HG02678 (cell line): ENCODE measurements at regions not wholly inside any gene's neighbourhood (a gene's known extent, or its start where the extent isn't known, plus 50 kb on each side); places are given as distances from the start of the nearest gene placed in this dataset.
A peak's percentile ranks its signal among the peaks of the same experiment; 100 is the strongest.

Experiments used
- ATAC-seq: cut with Tn5 transposase; IDR thresholded peaks from one replicate; pipeline ENCODE4 v1.9.1; 2021; ENCODE audit warnings: mild to moderate bottlenecking, moderate library complexity; ENCODE audit not compliant: unreplicated experiment

GRCh38 chr1:172753964-172754363 is 95.1 kb downstream of the FASLG start:
- ATAC-seq, result no peak

GRCh38 chr1:172754609-172755008 is 95.7 kb downstream of the FASLG start:
- no peak for ATAC-seq

DNA sequence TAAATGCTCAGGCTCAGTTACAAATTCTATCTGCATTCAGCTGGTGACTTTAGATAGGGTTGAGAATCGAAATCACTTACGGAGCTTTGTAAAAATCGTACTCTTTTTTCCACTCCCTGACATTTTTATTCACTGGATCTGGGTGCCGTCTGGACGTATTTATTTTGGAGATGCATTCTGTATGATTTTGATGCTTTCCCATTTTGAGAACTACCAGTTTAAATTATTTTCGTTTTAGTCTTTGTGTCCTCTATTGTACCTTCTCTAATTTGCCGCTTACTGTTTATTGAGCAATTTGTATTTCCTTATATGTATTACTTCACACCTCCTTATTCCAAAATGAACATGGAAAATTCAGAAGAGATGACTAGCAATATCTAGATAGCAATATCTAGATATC is 96.2 kb downstream of the FASLG start:
- ATAC-seq, result no peak

DNA sequence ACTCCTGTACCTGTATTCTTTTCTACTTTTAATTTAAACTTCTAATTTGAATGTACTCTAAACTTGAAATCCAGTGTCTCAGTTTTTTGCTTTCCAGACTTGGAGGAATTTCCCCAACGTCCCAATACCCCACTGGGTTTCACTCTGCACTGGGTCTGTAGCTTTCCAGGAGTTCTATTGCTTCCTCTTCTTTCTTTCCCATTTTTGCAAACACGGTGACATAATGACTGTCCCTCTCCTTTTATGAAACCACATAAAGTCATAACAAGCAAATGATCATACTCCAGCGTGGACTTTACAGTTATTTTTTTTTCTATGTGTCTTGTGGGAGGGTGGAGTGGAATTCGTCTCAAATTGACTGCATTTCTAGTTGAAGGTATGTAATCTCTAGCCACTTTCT is 97.1 kb downstream of the FASLG start:
- ATAC-seq, result no peak

DNA sequence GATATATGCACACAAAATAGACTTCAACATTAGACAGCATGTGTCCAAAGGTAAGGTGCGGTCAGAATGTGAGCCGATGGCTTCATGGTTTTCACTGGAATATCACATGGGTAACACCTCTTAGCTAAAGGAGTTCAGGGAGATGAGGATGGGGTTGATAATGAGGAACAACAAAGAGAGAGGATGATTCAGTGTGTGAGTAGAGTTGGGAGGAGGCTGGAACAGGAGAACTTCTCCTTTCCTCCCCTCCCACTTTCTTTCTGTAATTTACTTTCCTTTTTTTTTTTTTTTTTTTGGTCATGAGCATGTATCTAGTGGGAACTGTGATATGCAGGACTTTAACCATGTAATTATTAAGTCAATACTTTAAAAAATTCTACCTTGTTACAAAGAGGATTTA is 99.4 kb downstream of the FASLG start:
- no peak for ATAC-seq

DNA sequence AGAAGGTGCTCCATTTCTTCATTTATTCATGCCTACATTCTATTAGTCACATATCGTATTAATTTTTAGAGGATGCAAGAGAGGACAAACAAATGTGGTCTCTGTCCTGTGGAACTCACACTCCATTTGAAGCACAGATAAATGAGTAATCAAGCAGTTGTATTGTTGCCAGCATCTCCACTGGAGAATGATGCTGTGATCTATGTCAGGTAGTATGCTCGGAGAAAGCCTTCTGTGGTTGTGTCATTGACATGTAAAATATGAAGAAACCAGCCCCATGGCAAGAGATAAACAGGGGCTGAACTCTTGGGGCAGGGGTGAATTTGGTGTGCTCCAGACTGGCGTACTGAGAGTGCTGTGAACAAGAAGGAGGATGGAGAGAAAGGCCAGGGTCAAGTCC is 101.2 kb downstream of the FASLG start:
- no peak for ATAC-seq

DNA sequence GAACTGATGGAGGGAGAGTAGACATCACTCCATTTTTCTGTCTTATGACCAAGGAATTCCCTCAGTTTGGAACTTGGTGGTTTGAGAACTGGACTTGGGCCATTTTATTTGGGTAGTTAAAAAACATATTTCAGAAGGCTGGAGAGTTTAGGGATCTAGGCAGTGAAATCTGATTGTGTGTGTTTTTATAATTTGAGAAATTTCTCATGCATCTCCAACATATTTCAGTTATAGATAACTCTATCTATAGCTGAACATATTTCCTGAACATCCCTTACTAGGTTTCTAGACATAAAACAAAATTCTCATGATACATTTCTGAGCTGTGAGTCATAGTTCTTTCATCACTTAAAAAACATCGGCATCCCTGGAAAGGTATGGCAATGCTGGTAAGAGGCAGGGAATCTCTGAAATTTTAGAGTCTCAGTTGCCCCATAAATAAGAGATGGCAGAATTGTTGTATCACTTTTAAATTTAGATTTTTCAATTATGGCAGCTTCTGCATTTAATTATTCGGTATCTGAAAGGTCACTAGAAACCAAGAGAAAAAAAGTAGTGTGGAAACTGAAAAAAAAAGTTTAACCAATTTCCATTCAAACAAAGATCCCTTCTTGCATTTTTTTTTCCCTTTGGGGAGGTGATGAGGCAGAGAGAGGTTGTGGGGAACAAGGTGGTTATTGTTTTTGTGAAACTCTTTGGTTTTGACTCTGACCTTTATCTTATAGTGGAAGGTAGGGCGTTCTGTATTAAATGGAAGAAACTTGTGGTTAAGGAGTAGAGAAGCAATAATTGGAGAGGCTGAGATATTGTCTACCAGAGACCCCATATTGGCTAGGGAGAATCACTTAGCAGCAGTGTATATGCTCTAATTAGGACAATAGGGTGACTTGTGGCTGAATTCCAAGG is 102.9 kb downstream of the FASLG start:
- no peak for ATAC-seq

DNA sequence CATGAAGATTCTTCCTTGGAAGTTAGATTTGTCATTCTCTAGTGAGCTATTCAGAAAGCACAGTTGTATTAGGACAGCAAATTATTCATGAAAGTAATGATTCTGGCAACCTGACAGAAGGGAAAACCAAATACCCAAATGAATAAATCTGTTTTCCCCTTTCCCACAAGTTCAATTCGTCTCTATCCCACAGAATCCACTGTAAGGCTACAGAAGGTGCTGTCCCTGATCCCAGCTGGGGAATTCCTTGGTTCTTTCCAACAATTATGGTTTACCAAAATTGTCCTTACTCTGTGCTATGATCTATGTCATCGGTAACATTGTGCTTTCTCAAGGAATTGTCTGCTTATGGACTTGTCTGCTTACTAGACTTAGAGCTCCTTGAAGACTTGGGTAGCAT is 104.2 kb downstream of the FASLG start:
- ATAC-seq, result no peak

GRCh38 chr1:172764378-172764777 is 105.5 kb downstream of the FASLG start:
- no peak for ATAC-seq

DNA sequence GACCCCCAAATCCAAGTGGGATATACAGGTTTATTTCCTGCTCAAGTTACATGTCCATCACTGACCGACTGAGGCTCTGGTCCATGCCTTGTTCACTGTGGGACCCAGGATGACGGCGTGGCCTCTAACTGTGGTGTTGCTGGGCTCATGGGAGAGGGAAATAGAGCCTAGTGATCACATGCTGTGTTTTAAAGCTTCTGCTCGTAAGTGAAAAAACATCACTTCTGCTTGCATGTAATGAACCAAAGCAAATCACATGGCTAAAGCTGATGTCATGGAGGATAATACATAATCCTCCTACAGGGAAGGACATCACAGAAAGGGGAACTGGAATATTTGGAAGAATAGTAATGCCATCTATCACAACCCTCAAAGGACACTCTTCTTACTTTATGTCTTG is 107.6 kb downstream of the FASLG start:
- no peak for ATAC-seq

- ATAC-seq, result no peak
Measured at GRCh38 chr1:172770071-172770470, 111.2 kb downstream of the FASLG start.

DNA sequence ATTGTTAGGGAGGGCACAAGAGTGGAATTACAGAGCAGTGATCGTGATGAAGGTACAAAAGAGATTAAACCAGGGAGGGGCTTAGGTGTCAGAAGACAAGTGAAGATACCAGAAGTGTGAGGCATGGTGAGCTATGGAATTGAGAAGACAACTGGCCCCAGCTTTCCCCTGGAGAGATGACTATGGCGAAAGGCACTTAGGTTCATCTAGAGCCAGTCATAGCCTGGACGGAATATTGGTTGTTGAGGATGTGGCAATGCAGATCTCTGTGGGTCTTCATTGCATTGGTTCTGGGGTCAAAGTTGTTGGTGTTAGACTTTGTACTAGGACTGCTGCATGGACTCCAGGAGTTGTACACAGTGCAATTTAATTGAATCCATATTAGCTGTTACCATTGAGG is 115.7 kb downstream of the FASLG start:
- no peak for ATAC-seq

- no peak for ATAC-seq
Measured at GRCh38 chr1:172775606-172776005, 116.7 kb downstream of the FASLG start.

DNA sequence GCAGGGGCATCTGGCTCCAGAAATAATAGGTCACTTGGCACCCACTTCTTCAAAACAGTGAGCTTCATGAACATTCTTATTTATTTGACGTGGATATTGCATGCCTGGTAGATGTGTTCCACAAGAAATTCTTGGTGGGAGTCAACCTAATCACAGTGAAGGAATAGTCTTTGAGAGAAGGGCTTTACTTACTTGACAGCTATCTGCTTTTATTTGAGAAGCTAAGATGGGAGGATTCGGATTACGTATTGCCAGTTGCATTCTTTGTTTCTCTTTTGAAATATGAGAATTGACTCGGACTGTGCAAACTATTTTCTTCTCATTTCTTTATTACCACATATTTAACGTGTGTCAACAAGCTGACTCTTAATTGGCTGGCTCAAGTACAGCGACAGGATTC is 117.2 kb downstream of the FASLG start:
- no peak for ATAC-seq

GRCh38 chr1:172777767-172778166 is 118.9 kb downstream of the FASLG start:
- no peak for ATAC-seq

DNA sequence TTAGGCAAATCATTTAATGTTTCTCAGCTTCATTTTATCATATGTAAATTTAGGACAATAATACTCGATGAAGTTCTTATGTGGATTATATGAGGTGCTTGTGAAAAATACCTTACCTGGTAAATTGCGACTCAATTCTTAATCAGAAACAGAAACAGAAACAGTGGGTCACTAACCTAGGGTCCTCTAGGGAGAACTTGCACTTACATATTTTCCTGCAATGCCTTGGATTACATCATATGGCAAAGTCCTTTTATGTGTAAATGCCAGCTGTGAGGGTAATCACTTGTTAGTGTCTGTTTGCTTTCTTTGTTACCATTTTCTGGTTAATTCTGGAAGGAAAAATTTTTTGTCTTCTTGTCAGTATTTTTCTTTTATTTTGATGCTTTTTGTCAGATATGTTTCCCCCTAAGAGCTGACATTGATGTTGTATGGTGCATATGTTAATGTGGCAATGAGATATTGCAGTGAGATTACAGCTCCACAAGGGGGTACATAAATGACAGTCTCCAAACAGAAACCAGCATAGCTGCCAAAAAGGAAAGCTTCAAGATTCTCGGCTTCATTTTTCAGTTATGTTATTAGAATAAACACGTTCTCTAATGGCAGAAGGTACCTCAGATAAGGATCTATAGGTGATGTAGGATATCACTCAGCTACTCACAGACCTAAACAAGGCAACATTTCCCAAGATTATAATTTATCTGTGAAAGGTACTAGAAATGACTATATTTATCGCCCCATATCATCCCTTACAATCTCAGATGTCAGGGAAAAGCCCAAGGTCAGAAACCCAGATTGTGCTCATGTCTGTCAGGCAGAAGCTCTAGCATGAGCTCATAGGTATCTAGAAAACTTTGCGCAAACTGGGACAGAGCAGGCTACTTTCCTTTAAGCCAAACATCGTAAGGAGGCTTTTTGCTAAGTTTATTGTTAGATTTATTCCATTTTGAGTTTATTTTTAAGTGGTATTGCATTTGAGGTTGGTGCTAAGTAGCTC is 119.9 kb downstream of the FASLG start:
- peak; percentile 59 for ATAC-seq

DNA sequence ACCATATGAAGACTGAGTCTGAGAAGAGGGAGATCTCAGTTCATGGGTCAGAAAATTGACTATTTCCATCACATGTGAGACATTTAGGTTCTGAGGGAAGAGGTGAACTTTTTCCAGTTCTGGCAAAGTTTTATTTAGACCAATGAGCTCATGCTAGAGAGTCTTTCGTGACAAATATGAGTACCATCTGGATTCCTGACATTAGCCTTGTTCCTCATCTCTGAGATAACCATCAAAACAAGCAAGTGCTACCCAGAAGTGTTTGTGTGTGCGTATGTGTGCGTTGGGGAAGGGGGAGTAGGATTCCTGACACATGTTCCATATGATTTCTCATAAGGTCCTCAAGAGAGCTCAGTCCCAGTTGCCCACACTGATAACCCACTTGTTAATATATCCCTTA is 120.6 kb downstream of the FASLG start:
- no peak for ATAC-seq

DNA sequence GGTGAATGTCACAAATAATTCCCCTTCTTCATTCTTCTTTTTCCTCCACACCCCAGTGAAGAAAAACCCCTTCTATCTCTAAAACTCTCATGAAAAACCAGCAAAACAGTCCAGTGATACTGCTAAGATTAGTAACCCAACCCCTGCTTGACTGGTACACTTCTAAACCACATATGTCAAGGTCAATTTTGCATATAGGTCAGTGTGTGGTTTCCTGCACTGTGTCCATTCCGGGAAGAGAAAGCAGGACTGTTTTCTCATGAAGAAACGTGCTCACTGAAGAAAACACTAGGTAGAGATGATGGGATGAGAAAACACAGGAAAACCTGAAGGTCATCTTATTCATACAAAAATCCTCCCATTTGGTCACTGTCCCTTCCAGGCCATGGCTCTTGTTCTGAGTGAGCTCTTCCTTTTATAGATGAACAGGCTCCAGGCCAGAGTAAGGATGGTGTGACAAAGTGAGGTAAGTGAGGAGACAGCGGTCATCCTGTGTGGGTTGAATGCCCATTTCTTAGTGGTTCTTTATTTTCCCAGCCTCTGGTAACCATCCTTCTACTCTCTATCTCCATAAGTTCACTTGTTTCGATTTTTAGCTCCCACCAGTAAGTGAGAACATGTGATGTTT is 122.7 kb downstream of the FASLG start:
- peak; percentile 86 for ATAC-seq

GRCh38 chr1:172789840-172790239 is 130.9 kb downstream of the FASLG start:
- no peak for ATAC-seq

GRCh38 chr1:172790245-172790644 is 131.3 kb downstream of the FASLG start:
- ATAC-seq, result no peak

DNA sequence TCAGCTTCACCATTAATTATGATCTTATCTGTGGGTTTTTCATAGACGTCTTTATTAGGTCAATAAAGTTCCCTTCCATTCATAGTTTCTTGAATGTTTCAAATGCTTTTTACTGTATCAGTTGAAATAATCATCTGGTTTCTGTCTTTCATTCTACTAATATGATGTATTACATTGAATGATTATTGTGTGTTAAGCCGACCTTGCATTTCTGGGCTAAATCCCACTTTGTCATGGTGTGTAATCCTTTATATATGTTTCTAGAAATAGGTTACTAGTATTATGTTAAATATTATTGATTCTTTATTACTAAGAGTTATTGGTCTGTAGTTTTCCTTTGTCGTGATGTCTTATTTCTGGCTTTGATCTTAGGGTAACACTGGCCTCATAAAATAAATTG is 134.9 kb downstream of the FASLG start:
- ATAC-seq, result no peak
